Peyer's patch (tissue), 4 donors: ENCODE measurements at regions not wholly inside any gene's neighbourhood (a gene's known extent, or its start where the extent isn't known, plus 50 kb on each side); places are given as distances from the start of the nearest gene placed in this dataset.
A peak's percentile ranks its signal among the peaks of the same experiment; 100 is the strongest.

Experiments used
- DNase-seq, 3 donors: peaks; one replicate each; pipeline ENCODE4 v3.0.0-alpha.2; 2017 to 2019
- H3K27ac ChIP-seq, 4 donors: fragments of 200-600 bp; sonication (generic); one replicate each; pipeline ENCODE4 v1.5.1; 2016 to 2019
- H3K27me3 ChIP-seq, 2 donors: fragments of 200-600 bp; sonication (generic); one replicate each; pipeline ENCODE4 v1.5.1; 2019
- H3K36me3 ChIP-seq, 3 donors: fragments of 200-600 bp; sonication (generic); one replicate each; pipeline ENCODE4 v1.5.1; 2016 to 2019
- H3K4me1 ChIP-seq, 4 donors: fragments of 200-600 bp; sonication (generic); one replicate each; pipeline ENCODE4 v1.5.1; 2016 to 2019
- H3K4me3 ChIP-seq, 4 donors: fragments of 200-600 bp; sonication (generic); 1 replicate in 3 of 4; 2 replicates in 1 of 4; pipeline ENCODE4 v1.5.1; 2016 to 2019; ENCODE audit warnings: mild to moderate bottlenecking in 1 of 4
- H3K9me3 ChIP-seq, 4 donors: fragments of 200-600 bp; sonication (generic); one replicate each; pipeline ENCODE4 v1.5.1; 2016 to 2019; ENCODE audit warnings: mild to moderate bottlenecking in 1 of 4
- POLR2A ChIP-seq, 2 donors: fragments of 450-650 bp; IDR thresholded peaks; one replicate each; pipeline ENCODE4 v1.5.1; 2017; ENCODE audit warnings: antibody characterized with exemption in 2 of 2, mild to moderate bottlenecking in 2 of 2, moderate library complexity in 2 of 2
- TF ChIP-seq, protein P1 (sequence below), 6 experiments: fragments of 450-650 bp in 4 of 6; fragments of 200-600 bp in 2 of 6; sonication (generic) in 1 of 6; IDR thresholded peaks; one replicate each; pipeline ENCODE4 v1.5.1; 2017 to 2019; ENCODE audit warnings: antibody characterized with exemption in 6 of 6, mild to moderate bottlenecking in 3 of 6, moderate library complexity in 1 of 6

DNA sequence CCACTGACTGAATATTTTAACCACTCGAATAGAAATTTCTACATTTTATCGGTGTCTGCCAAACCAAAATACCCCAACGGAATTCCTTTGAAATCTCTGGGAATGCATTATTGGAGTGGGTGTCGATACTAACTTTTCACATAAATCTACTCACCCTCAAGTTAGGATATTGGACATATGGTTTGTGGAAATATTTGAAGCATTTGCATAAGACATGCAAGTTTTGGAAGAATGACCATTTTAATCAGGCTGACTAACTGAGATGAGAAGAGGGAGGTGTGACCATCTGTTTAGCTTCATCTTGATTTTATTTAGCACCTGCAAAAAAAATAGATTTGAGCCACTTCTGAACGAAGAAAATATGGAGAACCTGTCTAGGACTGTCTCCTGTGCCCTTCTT is 61.2 kb downstream of the KLF6 start:
- H3K4me1 ChIP-seq = no peaks in the 10 kb centered on the region
- no peaks in the 10 kb centered on the region for H3K9me3 ChIP-seq
- no peaks in the 10 kb centered on the region for H3K27me3 ChIP-seq
- no peak overlapping the region for H3K27ac ChIP-seq
- no peak overlapping the region for H3K4me3 ChIP-seq
- TF ChIP-seq POLR2A (IDR thresholded peaks at IDR 0.05) = no peak
- TF ChIP-seq, protein P1, sequence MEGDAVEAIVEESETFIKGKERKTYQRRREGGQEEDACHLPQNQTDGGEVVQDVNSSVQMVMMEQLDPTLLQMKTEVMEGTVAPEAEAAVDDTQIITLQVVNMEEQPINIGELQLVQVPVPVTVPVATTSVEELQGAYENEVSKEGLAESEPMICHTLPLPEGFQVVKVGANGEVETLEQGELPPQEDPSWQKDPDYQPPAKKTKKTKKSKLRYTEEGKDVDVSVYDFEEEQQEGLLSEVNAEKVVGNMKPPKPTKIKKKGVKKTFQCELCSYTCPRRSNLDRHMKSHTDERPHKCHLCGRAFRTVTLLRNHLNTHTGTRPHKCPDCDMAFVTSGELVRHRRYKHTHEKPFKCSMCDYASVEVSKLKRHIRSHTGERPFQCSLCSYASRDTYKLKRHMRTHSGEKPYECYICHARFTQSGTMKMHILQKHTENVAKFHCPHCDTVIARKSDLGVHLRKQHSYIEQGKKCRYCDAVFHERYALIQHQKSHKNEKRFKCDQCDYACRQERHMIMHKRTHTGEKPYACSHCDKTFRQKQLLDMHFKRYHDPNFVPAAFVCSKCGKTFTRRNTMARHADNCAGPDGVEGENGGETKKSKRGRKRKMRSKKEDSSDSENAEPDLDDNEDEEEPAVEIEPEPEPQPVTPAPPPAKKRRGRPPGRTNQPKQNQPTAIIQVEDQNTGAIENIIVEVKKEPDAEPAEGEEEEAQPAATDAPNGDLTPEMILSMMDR (IDR thresholded peaks at IDR 0.05) = no peak
- no peak for DNase-seq
- H3K36me3 ChIP-seq = no peaks in the 10 kb centered on the region

DNA sequence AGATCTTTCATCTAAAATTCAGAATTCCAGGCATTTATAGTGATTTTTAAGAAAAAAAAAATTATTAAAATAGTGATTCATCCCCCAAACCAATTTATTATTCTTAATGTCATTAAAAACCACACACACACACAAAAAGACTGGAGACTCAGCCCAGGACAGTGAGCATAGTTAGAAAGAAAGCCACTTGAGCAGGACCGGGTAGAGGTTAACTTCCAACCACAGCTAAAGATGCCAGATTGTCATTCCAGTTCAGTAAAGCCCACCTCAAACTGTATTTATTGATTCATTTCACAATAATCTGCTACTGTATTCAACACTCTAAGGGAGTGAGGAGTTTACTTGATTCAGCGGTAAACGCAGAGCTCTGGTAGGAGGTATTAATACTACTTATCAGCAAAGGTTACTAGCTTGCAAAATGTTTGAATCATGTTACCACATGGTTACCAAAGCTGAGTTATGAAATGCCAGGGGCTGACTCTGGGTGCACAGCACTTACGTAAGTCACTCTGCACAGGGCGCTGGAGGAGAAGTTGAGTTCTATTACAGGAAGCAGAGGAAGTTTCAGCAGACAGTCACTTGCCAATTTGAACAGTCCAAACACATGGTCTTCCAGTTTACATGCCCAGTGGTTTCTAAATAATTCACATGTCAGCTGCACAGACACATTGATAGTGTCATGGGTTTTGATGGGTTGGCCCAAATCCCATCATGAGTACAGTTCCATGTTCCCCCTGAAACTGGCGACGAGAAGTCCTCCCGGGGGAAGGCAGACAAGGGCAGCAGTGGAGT is 64.6 kb downstream of the KLF6 start:
- no peak overlapping the region for H3K27ac ChIP-seq
- no peaks in the 10 kb centered on the region for H3K27me3 ChIP-seq
- no peaks in the 10 kb centered on the region for H3K4me1 ChIP-seq
- H3K36me3 ChIP-seq = no peaks in the 10 kb centered on the region
- DNase-seq = peak in 1 of 3 donors; percentile 61
- no peak for TF ChIP-seq POLR2A (IDR thresholded peaks at IDR 0.05)
- no peaks in the 10 kb centered on the region for H3K9me3 ChIP-seq
- H3K4me3 ChIP-seq = no peak overlapping the region

DNA sequence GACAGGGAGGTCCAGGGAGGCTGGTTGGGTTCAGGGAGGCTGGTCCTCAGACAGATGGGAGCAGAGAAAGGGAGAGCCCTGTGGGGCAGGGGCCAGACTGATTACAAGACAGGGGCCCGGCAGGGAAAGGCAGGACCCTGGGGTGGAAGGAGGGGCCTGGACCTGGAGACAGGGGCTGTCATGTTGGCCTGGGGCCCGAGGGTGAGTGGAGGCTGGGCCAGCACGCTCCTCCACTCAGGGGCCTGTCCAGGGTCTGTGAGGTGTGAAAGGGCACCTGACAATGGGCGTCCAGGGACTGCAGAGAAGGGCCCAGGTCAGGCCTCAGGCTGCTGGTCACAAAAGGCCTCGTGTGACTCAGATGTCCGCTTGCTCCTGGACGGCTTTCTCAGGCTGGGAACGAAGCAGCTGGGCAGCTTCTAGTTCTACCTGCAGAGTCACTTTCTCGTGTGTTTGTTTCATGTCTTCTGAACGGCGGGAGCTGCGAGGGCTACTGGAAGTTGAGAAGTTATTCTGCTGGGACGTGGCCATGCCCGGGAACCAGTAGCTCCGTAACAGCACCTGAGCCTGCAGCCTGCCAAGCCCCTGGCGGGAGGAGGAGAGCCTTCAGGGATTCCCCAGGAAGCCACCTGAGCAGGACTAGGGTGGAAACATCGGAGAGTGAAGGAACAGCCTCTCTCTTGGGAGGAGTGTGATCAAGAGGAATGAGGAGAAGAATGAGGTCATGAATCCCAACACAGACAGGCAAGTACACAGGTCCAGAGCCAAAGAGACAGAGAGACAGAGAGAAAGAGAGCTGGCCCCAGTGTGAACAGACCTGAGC is 65.8 kb downstream of the KLF6 start:
- H3K36me3 ChIP-seq = no peaks in the 10 kb centered on the region
- no peaks in the 10 kb centered on the region for H3K27me3 ChIP-seq
- TF ChIP-seq POLR2A (IDR thresholded peaks at IDR 0.05) = no peak
- TF ChIP-seq, protein P1 (IDR thresholded peaks at IDR 0.05) = no peak
- H3K4me3 ChIP-seq = no peak overlapping the region
- H3K27ac ChIP-seq = no peak overlapping the region
- DNase-seq = no peak
- no peaks in the 10 kb centered on the region for H3K4me1 ChIP-seq
- H3K9me3 ChIP-seq = no peaks in the 10 kb centered on the region

DNA sequence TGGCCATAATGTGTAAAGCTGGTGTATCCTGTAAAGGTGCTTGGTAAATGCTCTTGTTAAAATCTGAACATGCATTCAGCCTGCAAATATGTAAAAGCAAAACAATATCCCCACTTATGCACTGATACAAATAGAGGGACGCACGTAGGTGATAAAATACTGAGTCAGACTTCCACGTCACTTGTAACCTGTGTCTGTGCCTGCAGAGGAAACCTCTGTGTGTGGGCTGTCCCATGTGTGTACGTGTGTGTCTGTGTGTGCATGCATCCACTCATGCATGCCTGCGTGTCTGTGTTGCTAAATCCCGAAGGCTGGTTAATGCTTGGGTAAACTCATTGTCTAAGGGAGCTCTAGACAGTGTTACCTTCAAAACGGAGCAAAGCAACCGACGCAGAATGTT is 68.9 kb downstream of the KLF6 start:
- TF ChIP-seq, protein P1 (IDR thresholded peaks at IDR 0.05) = no peak
- no peak for TF ChIP-seq POLR2A (IDR thresholded peaks at IDR 0.05)
- no peaks in the 10 kb centered on the region for H3K27me3 ChIP-seq
- peaks cover 0 to 4% (median 0%) of the 10 kb centered on the region in 4 donors for H3K9me3 ChIP-seq
- H3K4me3 ChIP-seq = no peak overlapping the region
- H3K27ac ChIP-seq = no peak overlapping the region
- no peaks in the 10 kb centered on the region for H3K4me1 ChIP-seq
- no peak for DNase-seq
- no peaks in the 10 kb centered on the region for H3K36me3 ChIP-seq

DNA sequence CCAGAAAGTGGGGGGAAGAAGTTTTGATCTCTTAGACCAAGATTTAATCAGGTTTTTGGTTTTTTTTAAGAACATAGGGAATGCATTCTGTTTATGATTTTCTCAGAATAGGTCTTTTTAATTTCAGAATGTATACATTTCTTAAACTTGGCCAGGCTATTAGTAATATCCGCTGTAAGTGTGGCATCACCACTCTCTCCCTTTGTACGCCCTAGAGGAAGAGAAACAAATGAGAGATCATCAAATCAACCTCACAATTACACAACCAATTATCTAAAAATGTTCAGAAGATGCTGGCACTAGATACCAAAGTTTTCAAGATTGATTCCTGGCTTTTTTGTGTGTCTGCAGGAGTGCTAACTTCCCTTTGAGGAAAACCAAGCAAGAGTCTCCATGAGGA is 70.0 kb downstream of the KLF6 start:
- H3K27ac ChIP-seq = no peak overlapping the region
- H3K4me1 ChIP-seq = no peaks in the 10 kb centered on the region
- no peak overlapping the region for H3K4me3 ChIP-seq
- DNase-seq = no peak
- TF ChIP-seq POLR2A (IDR thresholded peaks at IDR 0.05) = no peak
- TF ChIP-seq, protein P1 (IDR thresholded peaks at IDR 0.05) = no peak
- H3K27me3 ChIP-seq = no peaks in the 10 kb centered on the region
- H3K36me3 ChIP-seq = no peaks in the 10 kb centered on the region
- H3K9me3 ChIP-seq = peaks cover 0 to 4% (median 0%) of the 10 kb centered on the region in 4 donors

DNA sequence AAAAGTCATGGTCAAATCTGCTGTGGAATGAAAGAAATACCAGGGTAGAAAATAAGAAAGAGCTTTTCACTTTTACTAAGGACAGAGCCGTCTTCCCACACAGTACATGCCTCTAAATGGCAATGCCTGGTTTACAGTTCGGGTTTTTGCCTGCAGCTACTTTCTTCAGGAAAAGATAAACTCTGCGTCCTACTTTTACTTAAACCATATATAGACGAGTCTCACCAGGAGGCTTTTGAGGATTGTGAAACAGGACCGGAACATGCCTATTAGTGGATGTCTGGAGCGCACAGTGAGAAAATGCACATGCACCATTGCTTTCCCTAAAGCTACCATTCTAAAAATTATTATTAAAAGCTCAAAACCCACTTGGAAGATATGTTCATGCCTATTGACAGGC is 70.5 kb downstream of the KLF6 start:
- Histone ChIP-seq H3K4me3 (no peak overlapping the region), H3K9me3 (peaks cover 0 to 4% (median 0%) of the 10 kb centered on the region in 4 donors), H3K27ac (no peak overlapping the region), H3K27me3 (no peaks in the 10 kb centered on the region), H3K36me3 (no peaks in the 10 kb centered on the region), H3K4me1 (no peaks in the 10 kb centered on the region)
- DNase-seq = no peak
- TF ChIP-seq POLR2A (IDR thresholded peaks at IDR 0.05) = no peak
- TF ChIP-seq, protein P1 (IDR thresholded peaks at IDR 0.05) = no peak
